ENCODE measurements at regions not wholly inside any gene's neighbourhood (a gene's known extent, or its start where the extent isn't known, plus 50 kb on each side); places are given as distances from the start of the nearest gene placed in this dataset.

DNA sequence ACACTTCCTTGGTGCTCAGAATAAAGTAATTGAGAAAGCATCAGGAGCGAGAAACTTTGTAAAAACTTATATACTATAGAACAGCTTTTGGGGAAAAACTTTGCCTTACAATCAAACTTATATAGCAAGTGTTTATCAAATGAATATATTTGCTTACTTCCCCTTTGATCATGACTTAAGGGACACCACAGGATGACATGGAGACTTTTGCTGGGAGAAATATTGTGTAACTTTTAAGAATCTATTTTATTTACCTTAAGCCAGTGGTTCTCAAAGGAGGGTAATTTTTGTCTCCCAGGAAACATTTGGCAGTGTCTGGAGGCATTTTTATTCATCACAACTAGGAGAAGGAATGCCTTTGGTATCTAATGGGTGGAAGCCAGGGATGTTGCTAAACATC lies 173.8 kb upstream of the HABP2 start:
- TF ChIP-seq, protein P1, sequence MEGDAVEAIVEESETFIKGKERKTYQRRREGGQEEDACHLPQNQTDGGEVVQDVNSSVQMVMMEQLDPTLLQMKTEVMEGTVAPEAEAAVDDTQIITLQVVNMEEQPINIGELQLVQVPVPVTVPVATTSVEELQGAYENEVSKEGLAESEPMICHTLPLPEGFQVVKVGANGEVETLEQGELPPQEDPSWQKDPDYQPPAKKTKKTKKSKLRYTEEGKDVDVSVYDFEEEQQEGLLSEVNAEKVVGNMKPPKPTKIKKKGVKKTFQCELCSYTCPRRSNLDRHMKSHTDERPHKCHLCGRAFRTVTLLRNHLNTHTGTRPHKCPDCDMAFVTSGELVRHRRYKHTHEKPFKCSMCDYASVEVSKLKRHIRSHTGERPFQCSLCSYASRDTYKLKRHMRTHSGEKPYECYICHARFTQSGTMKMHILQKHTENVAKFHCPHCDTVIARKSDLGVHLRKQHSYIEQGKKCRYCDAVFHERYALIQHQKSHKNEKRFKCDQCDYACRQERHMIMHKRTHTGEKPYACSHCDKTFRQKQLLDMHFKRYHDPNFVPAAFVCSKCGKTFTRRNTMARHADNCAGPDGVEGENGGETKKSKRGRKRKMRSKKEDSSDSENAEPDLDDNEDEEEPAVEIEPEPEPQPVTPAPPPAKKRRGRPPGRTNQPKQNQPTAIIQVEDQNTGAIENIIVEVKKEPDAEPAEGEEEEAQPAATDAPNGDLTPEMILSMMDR (IDR thresholded peaks at IDR 0.05) = no peak
- TF ChIP-seq POLR2A (IDR thresholded peaks at IDR 0.05) = no peak
